ENCODE measurements at regions not wholly inside any gene's neighbourhood (a gene's known extent, or its start where the extent isn't known, plus 50 kb on each side); places are given as distances from the start of the nearest gene placed in this dataset.

GRCh38 chr6:87995461-87995860 lies 52.2 kb upstream of the SPACA1 start:
- no peak for DNase-seq

- no peak for DNase-seq
Observed at GRCh38 chr6:87993356-87993755, 54.3 kb upstream of the SPACA1 start.

DNA sequence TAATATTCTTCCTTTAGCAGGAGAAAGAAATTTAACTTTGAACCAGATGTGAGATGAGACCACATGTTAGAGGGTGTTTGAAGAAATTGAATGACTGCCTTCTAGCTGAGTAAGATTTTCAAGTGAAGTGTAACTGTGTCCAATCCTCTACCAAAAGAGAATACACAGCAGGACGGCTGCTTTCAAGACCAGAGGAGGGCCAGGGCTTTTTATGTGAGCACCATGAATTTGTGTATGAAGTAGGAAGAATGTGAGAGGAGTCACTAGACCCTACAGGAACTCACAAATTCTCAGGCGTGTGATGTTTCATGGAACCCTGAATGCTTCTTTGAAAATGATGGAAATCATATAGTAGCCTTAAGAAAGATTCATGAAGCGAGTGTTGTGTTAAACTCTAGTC lies 56.8 kb upstream of the SPACA1 start:
- DNase-seq: no peak

DNA sequence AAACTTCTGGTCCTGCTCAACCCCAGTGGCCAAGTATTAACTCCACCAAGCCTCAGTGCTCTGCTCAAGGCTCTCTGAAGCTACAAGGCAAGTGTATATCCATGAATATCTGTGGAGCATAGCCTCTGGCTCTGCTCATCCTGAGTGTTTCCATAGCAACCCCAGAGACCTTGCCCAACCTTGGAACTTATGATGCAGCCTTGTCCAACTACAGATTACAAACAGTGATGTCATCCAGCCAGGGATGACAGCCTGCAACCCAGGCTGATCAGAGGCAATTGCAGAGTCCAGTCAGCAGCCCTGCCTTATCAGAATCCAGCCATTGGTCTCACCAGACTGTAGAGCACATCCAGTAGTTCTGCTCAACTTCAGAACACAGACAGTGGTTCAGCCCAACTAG lies 65.5 kb upstream of the SPACA1 start:
- DNase-seq: no peak

DNA sequence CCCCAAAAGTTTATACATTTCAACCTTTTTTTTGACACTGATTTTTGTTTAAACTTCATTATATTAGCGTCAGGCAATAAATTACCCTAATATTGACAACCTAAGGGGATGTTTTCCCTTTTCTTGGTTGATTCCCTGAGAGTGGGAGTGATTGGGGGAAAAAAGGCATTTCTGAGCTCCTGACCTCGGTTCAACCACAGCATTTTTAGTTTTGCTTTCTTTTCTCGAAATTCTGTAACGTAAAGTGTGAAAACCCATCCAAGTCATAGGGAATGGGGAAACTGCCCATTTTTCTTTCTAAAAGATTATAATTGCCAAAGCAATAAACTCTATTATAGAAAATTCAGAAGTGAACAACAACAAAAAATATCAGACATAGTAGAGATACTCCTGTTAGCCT lies 67.9 kb upstream of the SPACA1 start:
- no peak for DNase-seq

DNA sequence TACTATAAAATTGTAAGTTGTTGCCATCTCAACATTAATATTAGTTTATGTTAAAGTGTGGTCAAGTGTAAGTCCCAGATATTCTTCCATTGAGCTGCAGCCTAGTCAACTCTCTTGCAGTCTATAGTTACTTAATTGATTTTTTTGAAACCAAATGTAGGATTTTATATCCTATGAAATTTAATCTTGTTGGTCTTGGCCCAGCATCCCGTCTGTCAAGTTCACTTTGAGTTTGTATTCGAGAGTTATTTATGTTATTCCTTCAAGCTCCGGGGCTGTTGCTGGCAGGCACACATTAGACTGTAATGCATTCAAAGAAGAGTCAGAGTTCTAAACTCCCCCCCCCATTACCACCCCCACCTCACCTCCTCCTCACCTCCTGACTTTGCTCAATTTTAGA lies 71.0 kb upstream of the SPACA1 start:
- DNase-seq: no peak

DNA sequence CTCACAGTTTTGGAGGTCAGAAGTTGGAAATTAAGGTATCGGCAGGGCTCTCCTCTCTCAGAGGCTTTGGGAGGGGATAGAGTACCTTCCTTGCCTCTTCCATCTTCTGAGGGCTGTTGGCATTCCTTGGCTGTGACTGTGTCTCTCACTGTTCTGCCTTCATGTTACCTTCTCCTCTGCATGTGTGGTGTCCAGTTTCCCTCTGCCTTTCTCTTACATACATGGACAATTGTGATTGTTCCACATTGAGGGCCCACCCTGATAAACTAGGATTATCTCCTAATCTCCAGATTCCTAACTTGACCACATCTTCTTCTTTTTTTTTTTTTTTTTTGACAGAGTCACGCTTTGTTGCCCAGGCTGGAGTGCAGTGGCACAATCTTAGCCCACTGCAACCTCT lies 72.1 kb upstream of the SPACA1 start:
- no peak for DNase-seq

- DNase-seq: no peak
Observed at GRCh38 chr6:87972279-87972678, 75.4 kb upstream of the SPACA1 start.

DNA sequence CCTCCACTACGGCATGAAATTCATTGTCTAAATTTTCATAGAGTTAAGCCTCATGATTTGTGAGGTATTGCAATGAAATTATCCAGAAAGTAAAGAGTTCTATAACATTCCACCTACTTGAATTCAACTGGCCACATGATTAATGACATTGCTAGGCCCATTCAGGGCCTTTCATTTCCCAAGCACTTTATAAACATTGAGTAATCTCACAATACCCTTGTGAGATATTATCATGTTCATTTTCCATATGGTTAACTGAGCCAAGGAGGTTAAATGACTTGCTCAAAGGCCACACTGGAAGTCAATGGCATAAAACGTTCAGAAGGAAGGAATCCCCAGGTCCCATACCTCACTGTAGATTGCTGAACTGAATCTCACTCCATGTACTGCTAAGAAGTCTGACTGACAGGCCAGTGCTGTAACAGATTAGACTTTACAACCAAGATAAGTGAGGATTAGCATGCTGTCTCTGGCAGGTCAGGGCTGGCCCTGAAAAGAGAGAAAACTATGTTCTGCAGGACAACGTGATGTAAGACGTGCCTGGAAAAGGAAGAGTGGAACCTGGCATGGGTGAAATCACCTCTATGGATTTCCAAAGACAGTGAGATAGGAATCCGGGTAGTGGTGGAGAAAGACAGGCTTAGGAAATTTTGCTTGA lies 75.9 kb upstream of the SPACA1 start:
- no peak for DNase-seq

- no peak for DNase-seq
Observed at GRCh38 chr6:87968435-87969278, 79.0 kb upstream of the SPACA1 start.

GRCh38 chr6:87965806-87966205 lies 81.8 kb upstream of the SPACA1 start:
- no peak for DNase-seq

- DNase-seq: no peak
Observed at GRCh38 chr6:87959083-87959482, 88.6 kb upstream of the SPACA1 start.

- DNase-seq: no peak
Observed at GRCh38 chr6:87951751-87952150, 95.9 kb upstream of the SPACA1 start.

GRCh38 chr6:87950614-87951013 lies 97.0 kb upstream of the SPACA1 start:
- DNase-seq: no peak

DNA sequence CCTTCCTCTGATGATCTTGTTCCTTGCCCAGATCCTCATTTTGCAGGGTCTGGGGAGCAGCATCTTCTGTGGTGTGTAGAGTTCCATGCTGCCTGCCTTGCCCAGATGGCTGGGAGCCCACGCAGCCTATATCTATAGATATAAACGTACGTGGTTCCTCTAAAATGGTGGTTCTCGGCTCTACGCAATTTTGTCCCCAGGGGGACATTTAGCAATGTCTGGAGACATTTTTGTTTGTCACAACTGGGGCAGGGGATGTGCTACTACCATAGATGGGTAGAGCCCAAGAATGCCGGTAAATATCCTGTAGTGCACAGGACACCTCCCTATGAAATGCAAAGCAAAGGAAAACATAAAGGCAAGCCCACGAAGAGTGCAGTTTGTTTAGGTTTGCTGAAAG lies 98.4 kb upstream of the SPACA1 start:
- DNase-seq: no peak

GRCh38 chr6:87946669-87947068 lies 101.0 kb upstream of the SPACA1 start:
- DNase-seq: no peak

GRCh38 chr6:87945966-87946365 lies 101.7 kb upstream of the SPACA1 start:
- no peak for DNase-seq

- no peak for DNase-seq
Observed at GRCh38 chr6:87945181-87945580, 102.5 kb upstream of the SPACA1 start.

DNA sequence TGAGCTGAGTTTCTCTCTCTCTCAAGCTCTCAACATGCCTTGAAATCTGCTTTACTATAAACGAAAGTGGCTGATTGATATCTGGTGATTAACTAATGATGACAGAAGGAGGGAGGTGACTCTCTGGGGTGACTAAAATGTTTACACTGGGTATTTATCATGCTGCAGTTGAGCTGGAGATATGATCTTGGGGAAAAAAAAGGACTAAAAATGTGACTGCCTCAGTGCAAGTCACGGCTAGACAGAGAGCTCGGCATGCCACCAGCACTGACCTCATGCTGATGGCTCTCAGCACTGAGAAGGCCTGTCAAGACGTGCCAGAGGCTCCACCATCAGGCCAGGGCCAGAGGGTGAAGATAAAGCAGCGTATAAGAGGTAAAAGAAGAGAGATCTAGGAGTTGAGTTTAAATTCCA lies 103.1 kb upstream of the SPACA1 start:
- no peak for DNase-seq

GRCh38 chr6:87943191-87943590 lies 104.5 kb upstream of the SPACA1 start:
- no peak for DNase-seq

- no peak for DNase-seq
Observed at GRCh38 chr6:87941556-87942358, 105.9 kb upstream of the SPACA1 start.

DNA sequence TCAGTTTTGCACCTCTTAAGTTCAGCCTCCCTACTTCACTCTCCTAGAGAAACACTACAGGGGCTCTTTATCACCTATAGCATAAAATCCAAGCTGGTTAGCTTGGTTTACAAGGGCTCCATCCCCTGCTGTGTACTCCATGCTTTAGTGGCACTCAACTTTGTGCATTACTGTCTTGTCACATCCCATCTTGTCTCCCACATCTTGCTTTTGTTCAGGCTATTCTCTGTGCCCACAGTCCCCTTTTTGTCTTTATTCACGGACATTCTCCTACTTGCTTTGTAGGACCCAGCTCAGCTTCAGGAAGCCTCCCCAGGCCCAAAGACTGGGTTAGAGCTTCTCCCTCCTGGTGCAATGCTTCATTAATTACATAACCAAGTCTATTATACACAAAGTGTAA lies 107.9 kb upstream of the SPACA1 start:
- DNase-seq: no peak

DNA sequence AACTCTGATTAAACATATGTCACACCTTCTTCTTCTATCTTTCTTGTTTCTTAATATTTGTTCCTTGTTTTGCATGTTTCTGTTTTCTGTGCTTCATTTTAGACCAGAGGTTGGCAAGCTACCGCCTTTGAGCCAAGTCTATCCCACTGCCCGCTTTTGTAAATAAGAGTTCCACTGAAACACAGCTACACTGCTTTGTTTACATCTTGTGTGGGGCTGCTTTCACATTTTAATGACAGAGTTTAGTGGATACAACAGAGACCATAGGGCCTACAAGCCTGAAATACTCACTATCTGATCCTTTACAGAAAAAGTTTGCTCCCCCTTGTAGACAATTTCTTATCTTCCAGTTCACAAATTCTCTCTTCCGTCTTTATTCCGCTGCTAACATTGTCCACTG lies 109.4 kb upstream of the SPACA1 start:
- DNase-seq: no peak

DNA sequence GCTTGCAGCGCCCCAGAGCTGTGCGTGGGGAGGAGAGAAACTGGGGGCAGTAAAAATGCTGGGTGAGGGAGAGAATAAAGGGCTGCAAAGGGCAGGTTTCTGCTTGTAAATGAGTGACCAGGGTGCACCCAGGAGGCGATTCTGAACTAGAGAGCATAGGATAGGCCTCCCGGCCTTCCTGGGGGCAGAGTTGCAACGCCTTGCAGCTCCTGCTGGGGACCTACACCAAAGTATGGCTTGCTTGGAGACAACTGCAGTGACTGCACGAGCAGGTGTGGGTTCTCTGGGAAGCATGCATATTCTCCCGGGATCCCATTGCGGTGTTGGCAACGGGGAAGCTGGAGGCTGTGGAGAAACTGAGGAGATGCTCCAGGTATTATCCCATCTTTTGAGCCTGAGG lies 111.6 kb upstream of the SPACA1 start:
- no peak for DNase-seq

All from CD4-positive, alpha-beta T cell treated with Interleukin-4 for 4 hours (primary cell).